Keratinocyte (primary cell): ENCODE measurements at regions not wholly inside any gene's neighbourhood (a gene's known extent, or its start where the extent isn't known, plus 50 kb on each side); places are given as distances from the start of the nearest gene placed in this dataset.

ENCODE experiments used
- CTCF ChIP-seq, 3 experiments: IDR thresholded peaks in 1 of 3; conservative IDR thresholded peaks in 1 of 3; optimal IDR thresholded peaks in 1 of 3; 2 replicates in 2 of 3; 3 replicates in 1 of 3; pipeline versions ENCODE3 to v1.5.1; 2011; ENCODE audit warnings: low read length in 3 of 3, mild to moderate bottlenecking in 3 of 3, moderate library complexity in 2 of 3, control low read depth in 1 of 3, inconsistent platforms in 1 of 3; ENCODE audit not compliant: insufficient read depth in 2 of 3; ENCODE audit errors: extremely low read depth in 1 of 3
- EZH2 ChIP-seq: IDR thresholded peaks from one replicate; pipeline ENCODE4 v1.6.1; 2012; ENCODE audit warnings: inconsistent platforms, mild to moderate bottlenecking, low read length, moderate library complexity

- TF ChIP-seq CTCF (optimal IDR thresholded peaks at IDR 0.05 in 1 of 3, IDR thresholded peaks at IDR 0.05 in 1 of 3, conservative IDR thresholded peaks at IDR 0.05 in 1 of 3; ENCODE audit: extremely low read depth in 1 of 3, insufficient read depth in 2 of 3, low read length in 3 of 3): no peak
- no peak for TF ChIP-seq EZH2
Measured at GRCh38 chr9:14529629-14530028, 163.6 kb downstream of the ZDHHC21 start.
